ENCODE measurements at regions not wholly inside any gene's neighbourhood (a gene's known extent, or its start where the extent isn't known, plus 50 kb on each side); places are given as distances from the start of the nearest gene placed in this dataset.

- no peaks in the 10 kb centered on the region for H3K36me3 Mint-ChIP-seq
- no peak overlapping the region for H3K27ac Mint-ChIP-seq
- H3K9me3 Mint-ChIP-seq (ENCODE audit: low read depth), result peaks cover 13% of the 10 kb centered on the region
- no peak overlapping the region for H3K4me3 Mint-ChIP-seq
- no peaks in the 10 kb centered on the region for H3K4me1 Mint-ChIP-seq (ENCODE audit: low read depth)
- no peaks in the 10 kb centered on the region for H3K27me3 Mint-ChIP-seq
Observed at GRCh38 chr10:107277591-107277990, 113.1 kb upstream of the SORCS1 start.

GRCh38 chr10:107275806-107276205, 111.3 kb upstream of the SORCS1 start:
- Mint-ChIP-seq H3K9me3 (ENCODE audit: low read depth) (peaks cover 9% of the 10 kb centered on the region), H3K27ac (no peak overlapping the region), H3K4me1 (ENCODE audit: low read depth) (no peaks in the 10 kb centered on the region), H3K27me3 (no peaks in the 10 kb centered on the region), H3K36me3 (no peaks in the 10 kb centered on the region), H3K4me3 (no peak overlapping the region)

- Mint-ChIP-seq H3K27ac (no peak overlapping the region), H3K4me1 (ENCODE audit: low read depth) (no peaks in the 10 kb centered on the region), H3K4me3 (no peak overlapping the region), H3K9me3 (ENCODE audit: low read depth) (peaks cover 13% of the 10 kb centered on the region), H3K27me3 (no peaks in the 10 kb centered on the region), H3K36me3 (no peaks in the 10 kb centered on the region)
Observed at GRCh38 chr10:107269626-107270025, 105.1 kb upstream of the SORCS1 start.

- Mint-ChIP-seq H3K27me3 (no peaks in the 10 kb centered on the region), H3K9me3 (ENCODE audit: low read depth) (peaks cover 13% of the 10 kb centered on the region), H3K4me3 (no peak overlapping the region), H3K4me1 (ENCODE audit: low read depth) (no peaks in the 10 kb centered on the region), H3K36me3 (no peaks in the 10 kb centered on the region), H3K27ac (no peak overlapping the region)
Observed at GRCh38 chr10:107264742-107265141, 100.2 kb upstream of the SORCS1 start.

GRCh38 chr10:107244122-107244521, 79.6 kb upstream of the SORCS1 start:
- Mint-ChIP-seq H3K36me3 (no peaks in the 10 kb centered on the region), H3K9me3 (ENCODE audit: low read depth) (peaks cover 4% of the 10 kb centered on the region), H3K27me3 (no peaks in the 10 kb centered on the region), H3K4me1 (ENCODE audit: low read depth) (no peaks in the 10 kb centered on the region), H3K4me3 (no peak overlapping the region), H3K27ac (no peak overlapping the region)

- H3K9me3 Mint-ChIP-seq (ENCODE audit: low read depth), result peaks cover 9% of the 10 kb centered on the region
- no peak overlapping the region for H3K4me3 Mint-ChIP-seq
- no peaks in the 10 kb centered on the region for H3K4me1 Mint-ChIP-seq (ENCODE audit: low read depth)
- H3K27me3 Mint-ChIP-seq, result no peaks in the 10 kb centered on the region
- H3K27ac Mint-ChIP-seq, result no peak overlapping the region
- H3K36me3 Mint-ChIP-seq, result no peaks in the 10 kb centered on the region
Observed at GRCh38 chr10:107238275-107238674, 73.8 kb upstream of the SORCS1 start.

GRCh38 chr10:107232013-107232412, 67.5 kb upstream of the SORCS1 start:
- Mint-ChIP-seq H3K4me3 (no peak overlapping the region), H3K36me3 (no peaks in the 10 kb centered on the region), H3K4me1 (ENCODE audit: low read depth) (no peaks in the 10 kb centered on the region), H3K27me3 (no peaks in the 10 kb centered on the region), H3K9me3 (ENCODE audit: low read depth) (peaks cover 11% of the 10 kb centered on the region), H3K27ac (no peak overlapping the region)

- no peaks in the 10 kb centered on the region for H3K27me3 Mint-ChIP-seq
- peaks cover 11% of the 10 kb centered on the region for H3K9me3 Mint-ChIP-seq (ENCODE audit: low read depth)
- H3K4me3 Mint-ChIP-seq, result no peak overlapping the region
- H3K36me3 Mint-ChIP-seq, result no peaks in the 10 kb centered on the region
- no peak overlapping the region for H3K27ac Mint-ChIP-seq
- H3K4me1 Mint-ChIP-seq (ENCODE audit: low read depth), result no peaks in the 10 kb centered on the region
Observed at GRCh38 chr10:107230887-107231286, 66.4 kb upstream of the SORCS1 start.

GRCh38 chr10:107215681-107216080, 51.2 kb upstream of the SORCS1 start:
- Mint-ChIP-seq H3K4me3 (no peak overlapping the region), H3K27me3 (no peaks in the 10 kb centered on the region), H3K4me1 (ENCODE audit: low read depth) (no peaks in the 10 kb centered on the region), H3K27ac (no peak overlapping the region), H3K36me3 (no peaks in the 10 kb centered on the region), H3K9me3 (ENCODE audit: low read depth) (peaks cover 16% of the 10 kb centered on the region)
